ENCODE measurements at regions not wholly inside any gene's neighbourhood (a gene's known extent, or its start where the extent isn't known, plus 50 kb on each side); places are given as distances from the start of the nearest gene placed in this dataset.

DNA sequence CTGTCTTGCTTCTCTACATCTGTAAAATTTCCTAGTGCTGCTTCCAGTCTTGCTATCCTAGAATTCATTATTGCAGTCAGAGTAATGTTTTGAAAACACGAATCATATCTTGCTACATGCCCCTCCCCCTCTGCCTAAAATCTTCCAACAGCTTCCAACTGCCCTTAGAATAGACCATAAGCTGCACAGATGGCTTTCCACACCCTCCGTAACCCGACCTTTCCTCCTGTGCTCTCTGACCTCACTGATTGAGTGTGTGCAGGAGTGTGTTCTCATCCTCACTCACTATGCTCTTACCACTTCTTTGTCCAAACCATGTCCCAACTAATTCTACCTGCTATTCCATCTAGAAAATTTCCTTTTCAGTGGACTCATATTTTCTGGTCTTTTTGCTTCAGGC, 121.2 kb upstream of the ANKRD1 start:
- no peak for TF ChIP-seq POLR2A (IDR thresholded peaks at IDR 0.05; ENCODE audit: low read length)
- no peak for TF ChIP-seq GATA1 (IDR thresholded peaks at IDR 0.05; ENCODE audit: low read depth, low read length)

All from erythroblast (primary cell).